Neural progenitor cell (in vitro differentiated cells): ENCODE measurements at regions not wholly inside any gene's neighbourhood (a gene's known extent, or its start where the extent isn't known, plus 50 kb on each side); places are given as distances from the start of the nearest gene placed in this dataset.

Experiments used
- DNase-seq: peaks from one replicate; pipeline ENCODE4 v3.0.0-alpha.2; 2016; ENCODE audit warnings: low spot score
- H2AFZ ChIP-seq: fragments of 200-600 bp; sonication (generic); replicated peaks from 2 replicates; pipeline ENCODE4 v1.6.1; 2016; ENCODE audit warnings: antibody characterized with exemption
- H3F3A ChIP-seq: fragments of 200-600 bp; sonication (generic); 2 replicates; pipeline ENCODE4 v1.6.1; 2016; ENCODE audit warnings: antibody characterized with exemption, low read depth
- H3K27ac ChIP-seq: fragments of 200-600 bp; sonication (generic); 2 replicates; pipeline ENCODE4 v1.5.1; 2016; ENCODE audit warnings: mild to moderate bottlenecking
- H3K27me3 ChIP-seq: fragments of 200-600 bp; sonication (generic); 2 replicates; pipeline ENCODE4 v1.6.1; 2016; ENCODE audit warnings: mild to moderate bottlenecking, moderate library complexity
- H3K36me3 ChIP-seq: fragments of 200-600 bp; sonication (generic); 2 replicates; pipeline ENCODE4 v1.5.1; 2016
- H3K4me1 ChIP-seq: fragments of 200-600 bp; sonication (generic); 2 replicates; pipeline ENCODE4 v1.6.1; 2016; ENCODE audit warnings: mixed run types
- H3K4me2 ChIP-seq: fragments of 200-600 bp; sonication (generic); 2 replicates; pipeline ENCODE4 v1.6.1; 2016
- H3K4me3 ChIP-seq: fragments of 200-600 bp; sonication (generic); 2 replicates; pipeline ENCODE4 v1.5.1; 2016
- H3K79me2 ChIP-seq: fragments of 200-600 bp; sonication (generic); 2 replicates; pipeline ENCODE4 v1.6.1; 2016; ENCODE audit warnings: low read depth
- H3K9ac ChIP-seq: fragments of 200-600 bp; sonication (generic); 2 replicates; pipeline ENCODE4 v1.6.1; 2016
- H3K9me3 ChIP-seq: fragments of 200-600 bp; sonication (generic); 2 replicates; pipeline ENCODE4 v1.5.1; 2016; ENCODE audit warnings: low read depth
- H4K20me1 ChIP-seq: fragments of 200-600 bp; sonication (generic); 2 replicates; pipeline ENCODE4 v1.6.1; 2016; ENCODE audit warnings: low read depth
- H3K27ac Mint-ChIP-seq: 3 replicates; pipeline ENCODE4 v1.8.0; 2021; ENCODE audit warnings: mixed read lengths
- H3K27me3 Mint-ChIP-seq: 2 replicates; pipeline ENCODE4 v1.8.0; 2022; ENCODE audit warnings: low read depth, mild to moderate bottlenecking, inconsistent platforms, moderate library complexity, mixed read lengths; ENCODE audit not compliant: insufficient read depth
- H3K36me3 Mint-ChIP-seq: 3 replicates; pipeline ENCODE4 v1.8.0; 2021; ENCODE audit warnings: mixed read lengths
- H3K4me1 Mint-ChIP-seq: 3 replicates; pipeline ENCODE4 v1.8.0; 2021; ENCODE audit warnings: mixed read lengths
- H3K4me3 Mint-ChIP-seq: 3 replicates; pipeline ENCODE4 v1.8.0; 2021; ENCODE audit warnings: mild to moderate bottlenecking, moderate library complexity, mixed read lengths
- H3K9me3 Mint-ChIP-seq: 3 replicates; pipeline ENCODE4 v1.8.0; 2020; ENCODE audit warnings: mixed read lengths
- EZH2 ChIP-seq: fragments of 200-600 bp; sonication (generic); IDR thresholded peaks from 2 replicates; pipeline ENCODE4 v1.6.1; 2017; ENCODE audit warnings: antibody characterized with exemption, mild to moderate bottlenecking, moderate library complexity
- EZH2phosphoT487 ChIP-seq: fragments of 200-600 bp; sonication (generic); IDR thresholded peaks from 2 replicates; pipeline ENCODE4 v1.6.1; 2017; ENCODE audit warnings: antibody characterized with exemption
- TF ChIP-seq, protein P1 (sequence below): fragments of 200-600 bp; sonication (generic); IDR thresholded peaks from 2 replicates; pipeline ENCODE4 v1.5.1; 2017; ENCODE audit warnings: antibody characterized with exemption, mild to moderate bottlenecking

DNA sequence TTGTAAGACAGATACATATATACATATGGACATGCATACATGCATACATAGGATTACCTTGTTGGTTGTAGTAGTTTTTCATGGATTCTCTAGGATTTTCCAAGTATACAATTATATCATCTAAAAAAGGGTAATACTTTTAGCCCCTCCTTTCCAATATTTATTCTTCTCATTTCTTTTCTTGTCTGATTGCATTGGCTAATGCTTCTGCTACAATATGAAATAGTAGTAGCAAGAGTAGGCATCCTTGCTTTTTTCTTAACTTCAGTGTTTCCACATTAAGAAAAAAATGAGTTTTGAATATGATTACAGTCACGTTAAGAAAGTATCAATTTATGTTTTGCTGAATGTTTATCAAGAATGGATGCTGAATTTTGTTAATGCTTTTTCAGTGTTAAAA is 58.0 kb downstream of the RBFOX3 start:
- H2AFZ ChIP-seq = no peak overlapping the region
- peaks cover 12% of the 10 kb centered on the region for H3K9me3 Mint-ChIP-seq
- H3K4me3 Mint-ChIP-seq = no peak overlapping the region
- no peaks in the 10 kb centered on the region for H3K79me2 ChIP-seq
- H3F3A ChIP-seq = peaks cover 9% of the 10 kb centered on the region
- H3K4me1 Mint-ChIP-seq = peaks cover 18% of the 10 kb centered on the region
- H3K27me3 Mint-ChIP-seq = peaks cover 5% of the 10 kb centered on the region
- no peak overlapping the region for H3K9ac ChIP-seq
- TF ChIP-seq, protein P1, sequence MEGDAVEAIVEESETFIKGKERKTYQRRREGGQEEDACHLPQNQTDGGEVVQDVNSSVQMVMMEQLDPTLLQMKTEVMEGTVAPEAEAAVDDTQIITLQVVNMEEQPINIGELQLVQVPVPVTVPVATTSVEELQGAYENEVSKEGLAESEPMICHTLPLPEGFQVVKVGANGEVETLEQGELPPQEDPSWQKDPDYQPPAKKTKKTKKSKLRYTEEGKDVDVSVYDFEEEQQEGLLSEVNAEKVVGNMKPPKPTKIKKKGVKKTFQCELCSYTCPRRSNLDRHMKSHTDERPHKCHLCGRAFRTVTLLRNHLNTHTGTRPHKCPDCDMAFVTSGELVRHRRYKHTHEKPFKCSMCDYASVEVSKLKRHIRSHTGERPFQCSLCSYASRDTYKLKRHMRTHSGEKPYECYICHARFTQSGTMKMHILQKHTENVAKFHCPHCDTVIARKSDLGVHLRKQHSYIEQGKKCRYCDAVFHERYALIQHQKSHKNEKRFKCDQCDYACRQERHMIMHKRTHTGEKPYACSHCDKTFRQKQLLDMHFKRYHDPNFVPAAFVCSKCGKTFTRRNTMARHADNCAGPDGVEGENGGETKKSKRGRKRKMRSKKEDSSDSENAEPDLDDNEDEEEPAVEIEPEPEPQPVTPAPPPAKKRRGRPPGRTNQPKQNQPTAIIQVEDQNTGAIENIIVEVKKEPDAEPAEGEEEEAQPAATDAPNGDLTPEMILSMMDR = no peak
- no peak for TF ChIP-seq EZH2phosphoT487
- TF ChIP-seq EZH2 = no peak
- H3K4me2 ChIP-seq = no peak overlapping the region
- no peak overlapping the region for H3K4me3 ChIP-seq
- peaks cover 7% of the 10 kb centered on the region for H3K9me3 ChIP-seq
- no peak overlapping the region for H3K27ac Mint-ChIP-seq
- H3K4me1 ChIP-seq = peaks cover 17% of the 10 kb centered on the region
- H3K27ac ChIP-seq = no peak overlapping the region
- H3K27me3 ChIP-seq = no peaks in the 10 kb centered on the region
- no peaks in the 10 kb centered on the region for H4K20me1 ChIP-seq
- H3K36me3 Mint-ChIP-seq = no peaks in the 10 kb centered on the region
- no peak for DNase-seq
- no peaks in the 10 kb centered on the region for H3K36me3 ChIP-seq

DNA sequence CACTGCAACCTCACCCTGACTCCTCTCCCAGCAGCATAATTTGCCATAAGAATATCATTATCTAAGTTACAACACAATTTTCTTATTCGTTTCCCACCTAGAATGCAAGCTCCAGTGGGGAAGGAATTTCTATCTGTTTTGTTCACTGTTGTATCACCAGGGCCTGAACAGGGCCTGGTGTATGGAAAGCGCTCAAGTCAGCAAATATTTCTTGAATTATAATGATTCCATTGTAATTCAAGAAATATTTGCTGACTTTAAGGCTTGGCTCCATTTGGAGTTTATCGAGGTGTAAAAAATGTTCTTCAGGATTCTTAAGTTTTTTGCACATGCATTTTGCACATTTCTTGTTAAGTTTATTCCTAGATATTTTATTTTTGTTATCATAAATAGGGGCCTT is 58.4 kb downstream of the RBFOX3 start:
- Mint-ChIP-seq H3K9me3 (peaks cover 12% of the 10 kb centered on the region), H3K27ac (no peak overlapping the region), H3K27me3 (peaks cover 5% of the 10 kb centered on the region), H3K4me1 (peaks cover 14% of the 10 kb centered on the region), H3K36me3 (no peaks in the 10 kb centered on the region), H3K4me3 (no peak overlapping the region)
- Histone ChIP-seq H4K20me1 (no peaks in the 10 kb centered on the region), H3K4me3 (no peak overlapping the region), H3K9me3 (peaks cover 7% of the 10 kb centered on the region), H2AFZ (no peak overlapping the region), H3K27ac (no peak overlapping the region), H3F3A (peaks cover 9% of the 10 kb centered on the region), H3K9ac (no peak overlapping the region), H3K4me2 (no peak overlapping the region), H3K4me1 (peaks cover 14% of the 10 kb centered on the region), H3K36me3 (no peaks in the 10 kb centered on the region), H3K27me3 (no peaks in the 10 kb centered on the region), H3K79me2 (no peaks in the 10 kb centered on the region)
- TF ChIP-seq, protein P1 = no peak
- TF ChIP-seq EZH2phosphoT487 = no peak
- no peak for TF ChIP-seq EZH2
- DNase-seq = no peak

DNA sequence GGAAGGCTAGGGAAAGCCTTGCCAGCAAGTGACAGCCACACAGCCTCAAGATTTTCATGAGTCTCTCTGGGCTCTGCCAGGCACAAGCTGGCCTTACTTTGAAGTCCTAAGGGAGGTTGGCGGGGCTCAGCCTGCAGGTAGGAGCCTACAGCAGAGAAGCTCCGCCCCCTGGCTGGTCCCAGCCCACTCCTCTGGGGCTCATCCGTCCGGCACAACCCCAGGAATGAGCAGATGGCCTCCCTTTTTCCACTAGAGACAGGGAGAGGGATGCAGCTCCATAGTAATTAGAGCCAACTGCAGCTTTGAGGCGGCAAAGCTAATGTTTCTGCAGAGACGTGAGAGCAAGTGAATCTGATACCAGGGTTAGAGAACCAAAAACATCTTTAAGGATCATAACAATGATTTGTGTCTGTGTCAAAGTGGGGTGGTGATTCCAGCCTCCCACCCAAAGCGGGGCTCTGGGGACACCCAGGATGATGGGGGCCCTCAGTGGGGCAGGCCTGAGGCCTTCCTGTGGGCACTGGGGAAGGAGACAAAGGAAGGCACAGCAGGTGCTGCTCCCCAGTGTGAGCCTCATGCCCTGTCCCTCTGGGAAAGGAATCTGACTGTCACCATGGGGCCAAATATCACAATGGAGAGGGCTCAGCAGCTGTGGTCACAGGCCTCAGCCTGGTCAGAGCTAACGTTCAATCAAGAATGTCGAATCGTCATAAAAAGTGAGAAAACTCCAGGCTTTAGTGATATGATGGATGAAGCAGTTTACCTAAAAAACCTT is 61.5 kb downstream of the RBFOX3 start:
- Histone ChIP-seq H3K4me1 (peaks cover 14% of the 10 kb centered on the region), H4K20me1 (no peaks in the 10 kb centered on the region), H3K27me3 (no peaks in the 10 kb centered on the region), H3K27ac (peak overlapping the region; percentile 0), H3K9ac (no peak overlapping the region), H3K4me2 (peak overlapping the region; percentile 24), H3K9me3 (peaks cover 7% of the 10 kb centered on the region), H3K36me3 (no peaks in the 10 kb centered on the region), H2AFZ (peak overlapping the region; percentile 45), H3K4me3 (no peak overlapping the region), H3F3A (peaks cover 9% of the 10 kb centered on the region), H3K79me2 (no peaks in the 10 kb centered on the region)
- H3K4me3 Mint-ChIP-seq = no peak overlapping the region
- peak overlapping the region; percentile 93 for H3K27ac Mint-ChIP-seq
- no peaks in the 10 kb centered on the region for H3K36me3 Mint-ChIP-seq
- peak; percentile 38 for DNase-seq
- H3K27me3 Mint-ChIP-seq = peaks cover 10% of the 10 kb centered on the region
- peaks cover 9% of the 10 kb centered on the region for H3K9me3 Mint-ChIP-seq
- no peak for TF ChIP-seq EZH2phosphoT487
- TF ChIP-seq, protein P1 = no peak
- no peak for TF ChIP-seq EZH2
- peaks cover 14% of the 10 kb centered on the region for H3K4me1 Mint-ChIP-seq
